Vagina (tissue), 2 donors: ENCODE measurements at regions not wholly inside any gene's neighbourhood (a gene's known extent, or its start where the extent isn't known, plus 50 kb on each side); places are given as distances from the start of the nearest gene placed in this dataset.
A peak's percentile ranks its signal among the peaks of the same experiment; 100 is the strongest.

ENCODE experiments used
- DNase-seq, 2 donors: peaks; one replicate each; pipeline ENCODE4 v3.0.0-alpha.2; 2017; ENCODE audit errors: extremely low spot score in 2 of 2
- H3K27ac ChIP-seq: fragments of 200-600 bp; sonication (generic); one replicate; pipeline ENCODE4 v1.5.1; 2019
- H3K27me3 ChIP-seq: fragments of 200-600 bp; sonication (generic); one replicate; pipeline ENCODE4 v1.5.1; 2019
- H3K36me3 ChIP-seq, 2 donors: fragments of 200-600 bp; sonication (generic); one replicate each; pipeline ENCODE4 v1.5.1; 2017 to 2019
- H3K4me1 ChIP-seq: fragments of 200-600 bp; sonication (generic); one replicate; pipeline ENCODE4 v1.5.1; 2019
- H3K4me3 ChIP-seq, 2 donors: fragments of 200-600 bp; sonication (generic); 1 replicate in 1 of 2; 2 replicates in 1 of 2; pipeline ENCODE4 v1.5.1; 2016 to 2019
- H3K9me3 ChIP-seq: fragments of 200-600 bp; sonication (generic); one replicate; pipeline ENCODE4 v1.5.1; 2019
- CTCF ChIP-seq, 3 experiments: fragments of 450-650 bp in 2 of 3; fragments of 200-600 bp in 1 of 3; sonication (generic) in 1 of 3; IDR thresholded peaks; one replicate each; pipeline ENCODE4 v1.5.1; 2017 to 2019; ENCODE audit warnings: antibody characterized with exemption in 3 of 3, mild to moderate bottlenecking in 2 of 3, moderate library complexity in 2 of 3
- POLR2A ChIP-seq, 2 donors: fragments of 450-650 bp; IDR thresholded peaks; one replicate each; pipeline ENCODE4 v1.6.1; 2017; ENCODE audit warnings: antibody characterized with exemption in 2 of 2, mild to moderate bottlenecking in 2 of 2, moderate library complexity in 2 of 2
- POLR2AphosphoS5 ChIP-seq, 2 donors: sonication (generic); formaldehyde crosslinking; IDR thresholded peaks; one replicate each; pipeline ENCODE4 v1.9.0; 2017; ENCODE audit warnings: antibody characterized with exemption in 2 of 2, mild to moderate bottlenecking in 2 of 2, low read depth in 1 of 2; ENCODE audit not compliant: insufficient read depth in 1 of 2
- intact Hi-C: fragments of 100-400 bp; cut with DNase I; formaldehyde crosslinking; loops from one replicate; pipeline ENCODE4 v1.15.1; 2023

- Histone ChIP-seq H3K36me3 (no peaks in the 10 kb centered on the region), H3K4me1 (no peaks in the 10 kb centered on the region), H3K9me3 (no peaks in the 10 kb centered on the region), H3K27me3 (no peaks in the 10 kb centered on the region), H3K4me3 (no peak overlapping the region), H3K27ac (no peak overlapping the region)
- TF ChIP-seq CTCF (IDR thresholded peaks at IDR 0.05) (no peak), POLR2A (IDR thresholded peaks at IDR 0.05) (no peak), POLR2AphosphoS5 (IDR thresholded peaks at IDR 0.05; ENCODE audit: insufficient read depth in 1 of 2, low read depth in 1 of 2) (no peak)
- intact Hi-C loops = no loop called here
- DNase-seq = no peak
Observed at GRCh38 chr3:8106921-8107320, 394.7 kb upstream of the LMCD1 start.

GRCh38 chr3:8110966-8111798 lies 390.4 kb upstream of the LMCD1 start:
- Histone ChIP-seq H3K9me3 (no peaks in the 10 kb centered on the region), H3K36me3 (no peaks in the 10 kb centered on the region), H3K4me3 (no peak overlapping the region), H3K27ac (no peak overlapping the region), H3K4me1 (no peaks in the 10 kb centered on the region), H3K27me3 (no peaks in the 10 kb centered on the region)
- TF ChIP-seq POLR2A (IDR thresholded peaks at IDR 0.05) (no peak), CTCF (IDR thresholded peaks at IDR 0.05) (peak in 2 of 3 experiments; percentile 38 to 42), POLR2AphosphoS5 (IDR thresholded peaks at IDR 0.05; ENCODE audit: insufficient read depth in 1 of 2, low read depth in 1 of 2) (no peak)
- intact Hi-C loops = no loop called here
- no peak for DNase-seq

GRCh38 chr3:8112587-8112986 lies 389.0 kb upstream of the LMCD1 start:
- no peaks in the 10 kb centered on the region for H3K4me1 ChIP-seq
- no peak overlapping the region for H3K4me3 ChIP-seq
- TF ChIP-seq CTCF (IDR thresholded peaks at IDR 0.05) (no peak), POLR2A (IDR thresholded peaks at IDR 0.05) (no peak), POLR2AphosphoS5 (IDR thresholded peaks at IDR 0.05; ENCODE audit: insufficient read depth in 1 of 2, low read depth in 1 of 2) (no peak)
- no peaks in the 10 kb centered on the region for H3K36me3 ChIP-seq
- no peaks in the 10 kb centered on the region for H3K27me3 ChIP-seq
- no peak for DNase-seq
- no peaks in the 10 kb centered on the region for H3K9me3 ChIP-seq
- intact Hi-C loops = no loop called here
- H3K27ac ChIP-seq = no peak overlapping the region

- DNase-seq = no peak
- Histone ChIP-seq H3K4me3 (no peak overlapping the region), H3K27me3 (no peaks in the 10 kb centered on the region), H3K9me3 (no peaks in the 10 kb centered on the region), H3K4me1 (no peaks in the 10 kb centered on the region), H3K27ac (no peak overlapping the region), H3K36me3 (no peaks in the 10 kb centered on the region)
- intact Hi-C loops = no loop called here
- no peak for TF ChIP-seq POLR2A (IDR thresholded peaks at IDR 0.05)
- no peak for TF ChIP-seq POLR2AphosphoS5 (IDR thresholded peaks at IDR 0.05; ENCODE audit: insufficient read depth in 1 of 2, low read depth in 1 of 2)
- TF ChIP-seq CTCF (IDR thresholded peaks at IDR 0.05) = no peak
Observed at GRCh38 chr3:8113626-8114025, 388.0 kb upstream of the LMCD1 start.

- no peaks in the 10 kb centered on the region for H3K36me3 ChIP-seq
- intact Hi-C loops = no loop called here
- H3K9me3 ChIP-seq = no peaks in the 10 kb centered on the region
- no peak for TF ChIP-seq POLR2A (IDR thresholded peaks at IDR 0.05)
- no peak for TF ChIP-seq POLR2AphosphoS5 (IDR thresholded peaks at IDR 0.05; ENCODE audit: insufficient read depth in 1 of 2, low read depth in 1 of 2)
- TF ChIP-seq CTCF (IDR thresholded peaks at IDR 0.05) = no peak
- H3K4me3 ChIP-seq = no peak overlapping the region
- no peak overlapping the region for H3K27ac ChIP-seq
- no peaks in the 10 kb centered on the region for H3K4me1 ChIP-seq
- no peak for DNase-seq
- no peaks in the 10 kb centered on the region for H3K27me3 ChIP-seq
Observed at GRCh38 chr3:8128686-8129085, 372.9 kb upstream of the LMCD1 start.
